HG02884 (cell line): ENCODE measurements at regions not wholly inside any gene's neighbourhood (a gene's known extent, or its start where the extent isn't known, plus 50 kb on each side); places are given as distances from the start of the nearest gene placed in this dataset.

Source experiments
- ATAC-seq: cut with Tn5 transposase; IDR thresholded peaks from one replicate; pipeline ENCODE4 v1.9.1; 2021; ENCODE audit warnings: mild to moderate bottlenecking, moderate library complexity; ENCODE audit not compliant: unreplicated experiment

GRCh38 chr18:40985436-40985835, 969.6 kb upstream of the PIK3C3 start:
- no peak for ATAC-seq

GRCh38 chr18:40984856-40985255, 970.2 kb upstream of the PIK3C3 start:
- ATAC-seq: no peak

- no peak for ATAC-seq
Observed at GRCh38 chr18:40983835-40984234, 971.2 kb upstream of the PIK3C3 start.

- ATAC-seq: no peak
Observed at GRCh38 chr18:40980171-40980570, 974.9 kb upstream of the PIK3C3 start.

- no peak for ATAC-seq
Observed at GRCh38 chr18:40976050-40976449, 979.0 kb upstream of the PIK3C3 start.

- no peak for ATAC-seq
Observed at GRCh38 chr18:40974448-40974847, 980.6 kb upstream of the PIK3C3 start.

- ATAC-seq: no peak
Observed at GRCh38 chr18:40962784-40963183, 992.2 kb upstream of the PIK3C3 start.

GRCh38 chr18:40957533-40958070, 997.4 kb upstream of the PIK3C3 start:
- ATAC-seq: no peak

GRCh38 chr18:40956213-40956612, 998.8 kb upstream of the PIK3C3 start:
- ATAC-seq: no peak

GRCh38 chr18:40955351-40955750, 999.7 kb upstream of the PIK3C3 start:
- no peak for ATAC-seq

GRCh38 chr18:40949114-40949950, 1005.7 kb upstream of the PIK3C3 start:
- no peak for ATAC-seq

GRCh38 chr18:40944576-40944975, 1010.5 kb upstream of the PIK3C3 start:
- no peak for ATAC-seq

- ATAC-seq: no peak
Observed at GRCh38 chr18:40939656-40940515, 1015.1 kb upstream of the PIK3C3 start.

GRCh38 chr18:40938615-40939014, 1016.4 kb upstream of the PIK3C3 start:
- ATAC-seq: no peak

- no peak for ATAC-seq
Observed at GRCh38 chr18:40937386-40937785, 1017.6 kb upstream of the PIK3C3 start.

- no peak for ATAC-seq
Observed at GRCh38 chr18:40935423-40935822, 1019.6 kb upstream of the PIK3C3 start.

GRCh38 chr18:40932862-40933261, 1022.2 kb upstream of the PIK3C3 start:
- no peak for ATAC-seq

GRCh38 chr18:40930211-40930882, 1024.7 kb upstream of the PIK3C3 start:
- no peak for ATAC-seq

GRCh38 chr18:40929399-40929798, 1025.6 kb upstream of the PIK3C3 start:
- no peak for ATAC-seq

GRCh38 chr18:40926679-40927078, 1028.4 kb upstream of the PIK3C3 start:
- ATAC-seq: no peak

GRCh38 chr18:40925071-40925541, 1029.9 kb upstream of the PIK3C3 start:
- no peak for ATAC-seq
